LHCN-M2 (cell line): ENCODE measurements at regions not wholly inside any gene's neighbourhood (a gene's known extent, or its start where the extent isn't known, plus 50 kb on each side); places are given as distances from the start of the nearest gene placed in this dataset.
A peak's percentile ranks its signal among the peaks of the same experiment; 100 is the strongest.
"Not testable (repeated sequence)": the region's sequence is repeated elsewhere in the genome, so short reads cannot be mapped to it uniquely, and the experiment has no call there.

Experiments used
- DNase-seq: peaks from one replicate; pipeline ENCODE4 v3.0.0-alpha.2; 2012; ENCODE audit warnings: low read depth

GRCh38 chr13:74731731-74732130 lies 597.5 kb upstream of the KLF12 start:
- DNase-seq = no peak

DNA sequence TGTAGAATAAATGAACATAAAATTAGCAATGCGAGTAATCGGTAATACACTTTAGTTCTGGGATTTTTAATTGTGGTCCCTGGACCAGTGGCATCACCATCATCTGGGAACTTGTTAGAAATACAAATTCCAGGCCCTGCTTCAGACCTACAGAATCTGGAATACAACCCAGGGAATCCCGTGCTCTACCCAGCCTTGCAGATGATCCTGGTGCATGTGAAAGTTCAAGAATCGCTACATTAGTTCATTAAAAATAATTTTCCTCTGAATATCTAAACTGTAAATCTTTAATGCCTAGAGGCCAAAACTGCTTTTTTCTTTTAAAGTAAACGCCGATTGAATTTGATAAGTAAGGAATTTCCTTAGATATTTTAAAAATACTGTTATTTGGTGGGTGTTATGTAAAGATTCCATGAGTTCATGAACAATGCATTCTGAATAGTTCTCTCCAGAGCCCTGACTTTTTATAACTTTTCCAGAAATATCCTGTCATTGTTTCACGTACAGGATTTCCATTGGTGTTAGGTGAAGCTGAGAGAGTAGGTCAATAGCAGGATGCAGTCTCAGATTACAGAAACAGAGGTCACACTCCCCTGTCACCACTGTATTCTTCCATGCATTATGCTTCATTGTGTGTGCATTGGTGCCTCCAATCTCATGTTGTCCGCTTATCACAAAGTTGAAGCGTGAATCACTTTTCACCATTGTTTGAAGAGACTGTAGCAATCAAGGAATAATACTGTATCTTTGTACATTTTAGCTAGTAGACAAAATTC lies 596.5 kb upstream of the KLF12 start:
- DNase-seq = no peak

- no peak for DNase-seq
Measured at GRCh38 chr13:74726206-74726605, 592.0 kb upstream of the KLF12 start.

GRCh38 chr13:74718232-74718842 lies 584.1 kb upstream of the KLF12 start:
- DNase-seq = not testable (repeated sequence)

DNA sequence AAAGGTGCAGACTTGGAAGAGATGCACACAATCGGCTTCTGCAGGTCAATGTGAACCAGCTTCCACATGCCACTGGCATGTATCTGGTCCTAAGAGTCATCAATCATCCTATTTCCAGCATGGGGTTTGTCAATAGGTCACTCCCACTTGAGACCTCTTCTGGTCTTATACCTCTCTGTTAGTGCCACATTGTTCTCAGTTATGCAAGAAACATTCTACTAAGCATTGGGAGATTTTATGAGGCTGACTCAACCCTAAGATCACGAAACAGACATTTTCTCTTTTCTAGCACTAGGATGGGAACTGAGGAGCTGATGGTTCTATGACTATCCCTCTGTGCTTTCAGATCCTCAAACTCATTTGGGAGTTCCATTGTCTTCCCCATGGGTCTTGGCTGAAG lies 581.5 kb upstream of the KLF12 start:
- DNase-seq = peak; percentile 12

GRCh38 chr13:74710006-74710405 lies 575.8 kb upstream of the KLF12 start:
- peak; percentile 18 for DNase-seq

DNA sequence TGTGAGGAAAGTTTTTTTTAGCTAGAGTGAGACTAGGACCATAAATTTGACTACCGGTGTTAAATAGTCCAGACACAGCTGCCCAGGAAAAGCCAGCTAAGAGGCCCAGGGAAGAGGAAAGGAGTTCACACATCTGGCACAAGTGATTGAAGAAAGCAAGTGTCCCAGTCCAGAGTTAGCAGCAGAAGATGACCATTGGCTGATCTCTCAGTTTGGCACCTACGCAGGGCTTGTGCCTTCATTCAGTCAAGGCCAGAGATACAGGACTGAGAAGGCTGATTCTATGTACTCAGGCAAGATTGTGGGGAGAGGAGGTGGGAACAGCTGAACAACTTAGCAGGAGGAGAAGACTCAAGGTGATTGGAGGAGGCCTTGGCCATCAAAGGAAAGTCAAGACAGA lies 575.0 kb upstream of the KLF12 start:
- no peak for DNase-seq

- DNase-seq = no peak
Measured at GRCh38 chr13:74708629-74709028, 574.4 kb upstream of the KLF12 start.

- DNase-seq = no peak
Measured at GRCh38 chr13:74707291-74707690, 573.1 kb upstream of the KLF12 start.

- DNase-seq = no peak
Measured at GRCh38 chr13:74706801-74707200, 572.6 kb upstream of the KLF12 start.

DNA sequence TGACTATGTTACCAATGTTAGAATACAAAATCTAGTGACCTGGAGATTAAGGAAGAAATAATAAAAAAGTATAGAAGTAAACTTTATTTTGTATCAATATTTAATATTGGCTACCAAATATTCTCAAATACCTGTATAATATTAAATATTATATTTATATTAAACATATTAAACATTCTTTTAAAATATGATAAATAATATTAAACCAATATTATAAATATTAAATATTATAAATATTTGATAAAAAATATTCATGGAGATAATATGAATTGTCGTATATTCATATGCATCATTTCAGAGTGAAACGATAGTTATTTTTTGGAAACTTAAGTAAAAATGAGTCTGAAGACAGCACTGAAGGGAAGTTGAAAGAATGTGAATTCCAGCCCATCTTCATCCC lies 571.2 kb upstream of the KLF12 start:
- DNase-seq = no peak

- DNase-seq = no peak
Measured at GRCh38 chr13:74703855-74704387, 569.7 kb upstream of the KLF12 start.

GRCh38 chr13:74696148-74696922 lies 562.1 kb upstream of the KLF12 start:
- DNase-seq = no peak

- DNase-seq = no peak
Measured at GRCh38 chr13:74695021-74695800, 561.0 kb upstream of the KLF12 start.

DNA sequence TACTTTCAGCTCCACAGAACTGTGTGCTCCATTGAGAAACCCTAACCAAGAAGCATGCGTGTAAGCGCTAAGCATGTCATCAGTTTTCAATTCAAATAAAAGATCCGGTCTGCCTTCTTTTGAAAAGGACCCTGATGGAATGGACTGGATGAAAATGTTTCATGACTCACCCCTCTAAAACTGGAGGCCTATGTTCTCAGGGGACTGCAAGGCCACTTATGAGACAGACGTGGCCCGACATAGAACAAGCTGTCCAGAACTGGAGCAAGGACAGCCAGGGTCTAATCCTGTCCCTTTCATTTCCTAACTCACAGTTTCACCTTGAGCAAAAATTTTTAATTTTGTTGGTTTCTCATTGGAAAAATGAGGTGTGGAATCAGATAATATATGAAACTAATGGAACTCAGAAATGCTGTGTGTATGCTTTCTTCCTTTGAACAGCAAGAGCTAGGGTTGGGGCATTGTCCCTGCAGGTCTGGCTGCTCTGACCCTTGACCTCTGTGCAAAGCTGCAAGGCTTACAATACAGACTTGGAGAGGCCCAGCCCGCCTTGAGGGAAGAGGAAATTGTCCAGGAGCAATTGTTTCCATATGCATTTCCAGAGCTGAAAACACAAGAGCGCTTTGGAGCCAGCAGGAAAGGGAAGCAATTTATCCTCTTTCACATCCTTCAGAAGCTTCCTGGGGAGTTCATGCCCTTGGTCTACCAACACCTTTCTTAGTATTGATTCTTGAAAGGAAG lies 553.4 kb upstream of the KLF12 start:
- DNase-seq = peak; percentile 5

DNA sequence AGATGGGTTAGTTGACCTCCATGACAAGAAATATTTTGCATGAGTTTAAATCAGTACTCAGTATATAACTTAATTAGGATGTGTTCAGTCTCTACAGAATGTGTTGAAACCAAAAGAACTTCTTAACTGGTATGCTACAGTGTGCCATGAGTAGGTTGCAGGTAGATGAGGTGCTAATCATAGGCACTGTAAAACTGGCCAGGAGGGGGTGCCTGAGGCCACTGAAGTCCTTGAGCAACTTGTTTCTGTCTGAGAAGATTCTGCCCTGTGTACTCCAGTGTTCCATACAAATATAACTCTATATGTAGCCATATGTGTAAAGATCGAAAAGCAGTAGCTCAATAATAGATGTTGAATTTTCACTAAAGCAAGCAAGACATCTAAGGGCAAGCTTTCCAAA lies 549.2 kb upstream of the KLF12 start:
- DNase-seq = no peak

DNA sequence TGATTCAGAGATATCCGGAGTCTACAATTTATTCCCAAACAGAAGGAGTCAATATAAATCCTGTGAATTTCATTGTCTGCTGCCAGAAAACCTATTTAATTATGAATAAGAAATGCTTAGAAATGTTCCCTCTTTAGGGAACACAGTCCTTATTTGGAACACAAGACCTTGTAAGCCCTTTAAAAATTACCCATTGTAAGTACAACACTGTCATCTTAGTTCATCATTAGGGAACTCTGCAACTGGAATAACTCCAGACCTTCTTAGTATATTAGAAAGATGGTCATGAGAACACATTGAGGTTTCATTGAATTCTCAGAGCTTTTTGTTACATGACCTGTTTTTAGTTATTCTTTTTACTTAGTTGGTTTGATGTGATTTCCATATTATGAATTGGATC lies 548.5 kb upstream of the KLF12 start:
- no peak for DNase-seq

GRCh38 chr13:74681891-74682290 lies 547.7 kb upstream of the KLF12 start:
- peak; percentile 24 for DNase-seq

GRCh38 chr13:74678308-74678965 lies 544.2 kb upstream of the KLF12 start:
- no peak for DNase-seq

DNA sequence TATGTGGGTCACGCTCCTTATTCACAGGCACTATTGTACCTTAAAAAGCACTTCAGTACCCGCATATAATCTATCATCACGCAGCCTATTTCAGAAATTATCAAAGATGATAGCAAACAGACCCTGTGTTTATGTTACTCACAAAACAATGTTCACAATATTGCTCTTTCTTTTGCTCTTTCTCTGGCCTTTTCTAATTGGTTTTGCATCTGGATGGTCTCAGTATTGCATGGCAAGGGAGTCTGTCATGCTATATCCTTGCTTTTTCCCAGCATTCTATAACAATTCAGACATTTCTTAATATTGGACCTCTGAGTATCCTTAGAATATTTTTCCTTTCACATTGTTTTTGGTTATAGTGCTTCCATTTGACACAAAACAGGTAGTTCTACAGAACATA lies 541.8 kb upstream of the KLF12 start:
- no peak for DNase-seq
